GM12878 (cell line): ENCODE measurements at regions not wholly inside any gene's neighbourhood (a gene's known extent, or its start where the extent isn't known, plus 50 kb on each side); places are given as distances from the start of the nearest gene placed in this dataset.

Experiments used
- BCL11A ChIP-seq: IDR thresholded peaks from 2 replicates; pipeline ENCODE4 v1.6.1; 2011; ENCODE audit warnings: low read depth, low read length
- BRCA1 ChIP-seq: IDR thresholded peaks from 2 replicates; pipeline ENCODE4 v1.6.1; 2011; ENCODE audit warnings: low read depth, low read length, improper control_type of control experiment
- CREB1 ChIP-seq: IDR thresholded peaks from 2 replicates; pipeline ENCODE4 v1.6.1; 2012; ENCODE audit warnings: low read depth, mild to moderate bottlenecking, inconsistent platforms
- EP300 ChIP-seq, 2 experiments: fragments of 150-350 bp in 1 of 2; IDR thresholded peaks; 2 replicates each; pipeline ENCODE4 v1.6.1; 2011 to 2012; ENCODE audit warnings: low read depth in 2 of 2, low read length in 2 of 2, borderline replicate concordance in 1 of 2, improper control_type of control experiment in 1 of 2, inconsistent platforms in 1 of 2; ENCODE audit not compliant: control insufficient read depth in 1 of 2
- FOS ChIP-seq: IDR thresholded peaks from 3 replicates; pipeline ENCODE4 v1.6.1; 2011; ENCODE audit warnings: borderline replicate concordance; ENCODE audit not compliant: insufficient read length; ENCODE audit errors: extremely low read depth
- HDAC6 ChIP-seq: fragments of 200-600 bp; sonication (generic); IDR thresholded peaks from one replicate; pipeline ENCODE4 v1.8.0; 2017; ENCODE audit warnings: antibody characterized with exemption; ENCODE audit not compliant: unreplicated experiment
- MYC ChIP-seq: IDR thresholded peaks from 2 replicates; pipeline ENCODE4 v1.6.1; 2011; ENCODE audit warnings: mild to moderate bottlenecking, low read length, moderate library complexity, inconsistent platforms; ENCODE audit not compliant: insufficient read depth, insufficient replicate concordance, insufficient read length, severe bottlenecking
- POLR2A ChIP-seq: IDR thresholded peaks from 2 replicates; pipeline ENCODE4 v1.6.1; 2011; ENCODE audit warnings: low read depth, mild to moderate bottlenecking, low read length
- POLR2AphosphoS5 ChIP-seq: IDR thresholded peaks from 2 replicates; pipeline ENCODE4 v1.6.1; 2011; ENCODE audit warnings: mild to moderate bottlenecking, low read length, inconsistent platforms
- STAT3 ChIP-seq: IDR thresholded peaks from 2 replicates; pipeline ENCODE4 v1.6.1; 2011; ENCODE audit warnings: low read depth, low read length, improper control_type of control experiment
- TF ChIP-seq, protein P1 (sequence below), 3 experiments: IDR thresholded peaks in 2 of 3; conservative IDR thresholded peaks in 1 of 3; 2 replicates each; pipeline ENCODE4 v1.5.1; 2011; ENCODE audit warnings: low read depth in 3 of 3, low read length in 3 of 3, mild to moderate bottlenecking in 3 of 3, control low read depth in 2 of 3, moderate library complexity in 2 of 3, inconsistent platforms in 1 of 3, mixed read lengths in 1 of 3; ENCODE audit not compliant: control insufficient read depth in 2 of 3, insufficient read depth in 1 of 3; ENCODE audit errors: extremely low read depth in 1 of 3
- TF ChIP-seq, protein P2 (sequence below): IDR thresholded peaks from 2 replicates; pipeline ENCODE4 v1.6.1; 2011; ENCODE audit warnings: borderline replicate concordance, low read depth, mild to moderate bottlenecking, moderate library complexity, mixed read lengths, low read length; ENCODE audit not compliant: insufficient read depth; ENCODE audit errors: extremely low read length

DNA sequence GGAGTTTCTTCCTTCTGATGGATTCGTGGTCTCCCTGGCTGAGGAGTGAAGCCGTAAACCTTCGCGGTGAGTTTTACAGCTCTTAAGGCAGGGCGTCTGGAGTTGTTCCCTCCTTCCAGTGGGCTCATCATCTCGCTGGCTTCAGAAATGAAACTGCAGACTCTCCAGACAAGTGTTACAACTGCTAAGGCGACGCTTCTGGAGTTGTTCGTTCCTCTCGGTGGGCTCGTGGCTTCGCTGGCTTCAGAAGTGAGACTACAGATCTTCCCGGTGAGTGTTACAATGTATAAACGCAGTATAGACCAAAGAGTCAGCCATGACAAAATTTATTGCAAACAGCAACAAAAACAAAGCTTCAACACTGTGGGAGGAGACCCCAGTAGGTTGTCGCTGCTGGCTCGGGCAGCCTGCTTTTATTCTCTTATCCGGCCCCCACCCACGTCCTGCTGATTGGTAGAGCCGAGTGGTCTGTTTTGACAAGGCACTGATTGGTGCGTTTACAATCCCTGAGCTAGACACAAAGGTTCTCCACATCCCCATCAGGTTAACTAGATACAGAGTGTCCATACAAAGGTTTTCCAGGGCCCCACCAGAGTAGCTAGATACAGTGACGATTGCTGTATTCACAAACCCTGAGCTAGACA, 113.2 kb downstream of the GPX5 start:
- TF ChIP-seq MYC (no peak), EP300 (IDR thresholded peaks at IDR 0.05; ENCODE audit: borderline replicate concordance in 1 of 2, control insufficient read depth in 1 of 2, low read depth in 2 of 2, low read length in 2 of 2) (no peak), BCL11A (no peak), STAT3 (no peak), CREB1 (no peak), HDAC6 (no peak), POLR2AphosphoS5 (no peak), POLR2A (no peak), FOS (no peak), BRCA1 (no peak)
- TF ChIP-seq, protein P1, sequence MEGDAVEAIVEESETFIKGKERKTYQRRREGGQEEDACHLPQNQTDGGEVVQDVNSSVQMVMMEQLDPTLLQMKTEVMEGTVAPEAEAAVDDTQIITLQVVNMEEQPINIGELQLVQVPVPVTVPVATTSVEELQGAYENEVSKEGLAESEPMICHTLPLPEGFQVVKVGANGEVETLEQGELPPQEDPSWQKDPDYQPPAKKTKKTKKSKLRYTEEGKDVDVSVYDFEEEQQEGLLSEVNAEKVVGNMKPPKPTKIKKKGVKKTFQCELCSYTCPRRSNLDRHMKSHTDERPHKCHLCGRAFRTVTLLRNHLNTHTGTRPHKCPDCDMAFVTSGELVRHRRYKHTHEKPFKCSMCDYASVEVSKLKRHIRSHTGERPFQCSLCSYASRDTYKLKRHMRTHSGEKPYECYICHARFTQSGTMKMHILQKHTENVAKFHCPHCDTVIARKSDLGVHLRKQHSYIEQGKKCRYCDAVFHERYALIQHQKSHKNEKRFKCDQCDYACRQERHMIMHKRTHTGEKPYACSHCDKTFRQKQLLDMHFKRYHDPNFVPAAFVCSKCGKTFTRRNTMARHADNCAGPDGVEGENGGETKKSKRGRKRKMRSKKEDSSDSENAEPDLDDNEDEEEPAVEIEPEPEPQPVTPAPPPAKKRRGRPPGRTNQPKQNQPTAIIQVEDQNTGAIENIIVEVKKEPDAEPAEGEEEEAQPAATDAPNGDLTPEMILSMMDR (IDR thresholded peaks at IDR 0.05 in 2 of 3, conservative IDR thresholded peaks at IDR 0.05 in 1 of 3; ENCODE audit: control insufficient read depth in 2 of 3, extremely low read depth in 1 of 3, insufficient read depth in 1 of 3, low read depth in 3 of 3, low read length in 3 of 3) = no peak
- TF ChIP-seq, protein P2, sequence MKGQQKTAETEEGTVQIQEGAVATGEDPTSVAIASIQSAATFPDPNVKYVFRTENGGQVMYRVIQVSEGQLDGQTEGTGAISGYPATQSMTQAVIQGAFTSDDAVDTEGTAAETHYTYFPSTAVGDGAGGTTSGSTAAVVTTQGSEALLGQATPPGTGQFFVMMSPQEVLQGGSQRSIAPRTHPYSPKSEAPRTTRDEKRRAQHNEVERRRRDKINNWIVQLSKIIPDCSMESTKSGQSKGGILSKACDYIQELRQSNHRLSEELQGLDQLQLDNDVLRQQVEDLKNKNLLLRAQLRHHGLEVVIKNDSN = no peak
